ENCODE measurements at regions not wholly inside any gene's neighbourhood (a gene's known extent, or its start where the extent isn't known, plus 50 kb on each side); places are given as distances from the start of the nearest gene placed in this dataset.
"Not testable (repeated sequence)": the region's sequence is repeated elsewhere in the genome, so short reads cannot be mapped to it uniquely, and the experiment has no call there.

DNA sequence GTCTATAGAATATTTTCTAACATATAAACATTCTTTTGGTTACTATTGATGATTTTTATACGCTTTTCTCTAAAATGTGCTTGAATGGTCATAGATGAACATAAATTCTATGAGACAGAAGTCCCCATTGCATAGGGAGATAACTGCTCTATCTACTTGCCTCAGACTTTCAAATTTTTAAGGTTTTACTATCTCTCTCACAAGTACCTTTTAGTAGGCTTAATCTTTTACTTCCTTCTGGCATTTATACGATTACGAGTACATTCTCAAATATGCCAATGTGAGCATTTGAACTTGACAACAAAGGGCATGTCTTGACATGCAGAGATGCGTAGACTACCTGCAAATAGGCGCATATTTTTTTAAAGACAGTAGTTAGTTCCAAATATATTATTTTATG is 935.9 kb upstream of the LRATD1 start:
- no peak for DNase-seq (ENCODE audit: low read depth)

DNA sequence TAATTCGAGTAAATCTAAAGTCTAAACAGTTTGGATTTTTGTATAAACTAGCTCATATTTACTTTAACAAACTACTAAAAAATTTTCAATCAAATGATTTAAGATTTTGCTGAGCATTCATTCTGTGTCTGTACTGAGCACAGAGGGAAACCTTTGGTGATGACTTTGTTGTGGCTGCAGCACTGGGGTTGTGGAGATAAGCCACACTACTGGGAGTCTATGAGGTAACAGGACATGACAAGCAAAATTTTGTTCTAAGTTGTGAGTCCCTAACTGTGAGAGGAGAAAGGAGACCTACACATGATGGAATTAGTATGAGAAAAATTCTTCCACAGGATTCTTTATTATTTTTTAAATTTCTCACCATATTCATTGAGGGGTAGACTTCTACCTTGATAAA is 933.7 kb upstream of the LRATD1 start:
- DNase-seq (ENCODE audit: low read depth), result no peak

DNA sequence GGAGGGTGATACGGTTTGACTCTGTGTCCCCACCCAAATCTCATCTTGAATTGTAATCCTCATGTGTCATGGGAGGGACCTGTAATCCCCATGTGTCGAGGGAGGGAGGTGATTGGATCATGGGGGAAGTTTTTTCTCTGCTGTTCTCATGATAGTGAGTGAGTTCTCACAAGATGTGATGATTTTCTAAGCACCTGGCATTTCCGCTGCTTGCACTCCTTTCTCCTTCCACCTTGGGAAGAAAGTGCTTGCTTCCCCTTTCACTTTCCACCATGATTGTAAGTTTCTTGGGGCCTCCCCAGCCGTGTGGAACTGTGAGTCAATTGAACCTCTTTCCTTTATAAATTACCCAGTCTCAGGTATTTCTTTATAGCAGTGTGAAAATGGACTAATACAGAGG is 932.6 kb upstream of the LRATD1 start:
- DNase-seq (ENCODE audit: low read depth), result not testable (repeated sequence)

DNA sequence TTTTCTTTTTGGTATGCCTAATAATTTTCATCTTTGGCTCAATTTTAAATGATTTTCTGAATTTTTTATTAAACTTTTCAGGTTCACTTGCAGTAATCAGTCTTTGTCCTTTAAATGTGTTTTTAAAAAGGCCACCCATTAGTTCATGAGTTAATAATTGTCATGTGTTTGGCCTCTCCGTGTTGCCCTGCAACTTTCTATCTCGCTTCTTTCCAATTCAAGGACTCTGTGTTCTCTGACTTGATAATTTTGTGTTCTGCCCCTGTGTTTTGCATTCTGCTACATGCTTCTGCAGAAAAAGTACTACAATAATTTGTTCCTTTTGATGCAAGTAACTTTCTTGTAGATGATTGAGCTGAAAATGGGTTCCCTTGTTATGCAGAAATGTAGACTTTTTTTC is 921.4 kb upstream of the LRATD1 start:
- no peak for DNase-seq (ENCODE audit: low read depth)

DNA sequence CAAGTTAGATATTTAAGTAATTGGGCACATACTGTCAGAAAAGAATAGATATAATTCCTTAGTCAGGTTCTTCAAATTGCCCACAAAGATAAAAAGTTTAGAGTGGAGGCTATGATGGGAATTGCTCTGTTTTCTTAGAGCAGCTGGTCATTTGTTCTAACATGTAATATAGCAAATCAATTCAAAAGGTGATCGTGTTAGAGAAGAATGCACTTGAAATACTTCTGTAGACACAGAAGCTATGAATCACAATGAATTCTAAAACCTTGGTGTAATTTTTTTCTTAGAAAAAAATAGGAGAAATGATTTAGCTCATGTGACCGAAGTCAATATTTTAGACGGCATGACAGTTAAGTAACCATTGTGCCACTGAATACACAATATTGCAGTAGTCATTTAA is 918.1 kb upstream of the LRATD1 start:
- DNase-seq (ENCODE audit: low read depth), result no peak

DNA sequence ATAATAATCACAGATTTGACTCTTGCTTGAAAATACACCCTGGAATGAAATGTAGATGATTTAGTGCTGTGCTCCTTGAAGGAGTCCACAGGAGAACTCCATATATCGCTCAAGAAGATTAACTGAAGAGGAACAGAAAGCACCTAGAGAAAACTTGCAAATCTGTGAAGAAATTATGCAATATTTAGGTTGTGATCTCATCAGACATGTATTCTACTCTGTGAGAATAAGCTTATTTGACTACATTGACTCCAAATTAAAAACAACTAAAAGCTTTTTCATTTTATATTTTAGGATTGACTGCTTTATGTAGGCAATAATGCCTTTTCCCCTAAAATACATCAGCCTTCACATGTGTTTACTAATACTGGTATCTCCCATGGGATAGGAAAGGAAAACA is 906.6 kb upstream of the LRATD1 start:
- DNase-seq (ENCODE audit: low read depth), result no peak

DNA sequence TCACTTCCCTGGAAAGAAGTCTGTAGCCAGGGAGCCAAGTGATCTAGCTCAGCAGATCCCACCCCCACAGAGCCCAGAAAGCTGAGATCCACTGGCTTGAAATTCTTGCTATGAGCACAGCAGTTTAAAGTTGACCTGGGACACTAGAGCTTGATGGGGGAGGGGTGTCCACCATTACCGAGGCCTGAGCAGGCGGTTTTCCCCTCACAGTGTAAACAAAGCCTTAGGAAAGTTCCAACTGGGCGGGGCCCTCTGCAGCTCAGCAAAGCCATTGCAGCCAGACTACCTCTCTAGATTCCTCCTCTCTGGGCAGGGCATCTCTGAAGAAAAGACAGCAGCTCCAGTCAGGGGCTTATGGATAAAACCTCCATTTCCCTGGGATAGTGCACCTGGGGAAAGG is 887.2 kb upstream of the LRATD1 start:
- no peak for DNase-seq (ENCODE audit: low read depth)

DNA sequence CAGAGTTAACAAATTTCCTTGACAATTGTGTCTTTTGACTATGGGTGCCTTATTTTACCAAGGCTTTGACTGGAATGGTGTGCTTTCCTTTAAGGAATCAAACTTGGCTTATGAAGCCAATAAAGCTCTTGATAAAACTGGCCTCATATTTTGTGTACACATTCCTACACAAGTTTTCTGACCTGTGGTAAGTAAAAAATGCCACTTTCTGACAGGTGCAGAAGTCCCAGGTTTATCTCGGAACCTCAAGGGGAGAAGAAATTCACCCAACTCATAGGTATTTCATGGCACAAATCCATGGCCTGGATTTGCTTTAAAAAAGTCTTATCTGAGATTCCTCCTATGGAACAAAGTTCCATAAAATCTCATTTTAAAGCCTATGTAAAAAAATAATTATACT is 880.6 kb upstream of the LRATD1 start:
- DNase-seq (ENCODE audit: low read depth), result no peak

DNA sequence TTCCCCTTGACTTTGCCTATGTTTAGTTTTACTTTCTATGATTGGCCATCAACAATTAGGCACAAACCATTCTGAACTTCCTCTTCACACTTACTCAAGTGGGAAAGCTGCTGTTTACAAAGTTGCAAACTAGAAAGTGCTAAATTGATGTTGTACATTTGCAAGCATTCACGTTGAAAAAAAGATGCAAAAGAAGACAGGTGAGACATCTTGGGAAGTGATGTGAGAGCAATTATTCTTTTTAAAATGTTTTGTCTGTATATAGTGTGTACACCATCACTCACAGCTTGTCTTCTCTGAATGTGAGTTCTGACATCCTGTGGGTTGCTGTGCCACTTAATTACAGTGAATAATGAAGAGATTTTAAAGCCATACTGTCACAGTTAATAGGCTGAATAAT is 874.1 kb upstream of the LRATD1 start:
- no peak for DNase-seq (ENCODE audit: low read depth)

DNA sequence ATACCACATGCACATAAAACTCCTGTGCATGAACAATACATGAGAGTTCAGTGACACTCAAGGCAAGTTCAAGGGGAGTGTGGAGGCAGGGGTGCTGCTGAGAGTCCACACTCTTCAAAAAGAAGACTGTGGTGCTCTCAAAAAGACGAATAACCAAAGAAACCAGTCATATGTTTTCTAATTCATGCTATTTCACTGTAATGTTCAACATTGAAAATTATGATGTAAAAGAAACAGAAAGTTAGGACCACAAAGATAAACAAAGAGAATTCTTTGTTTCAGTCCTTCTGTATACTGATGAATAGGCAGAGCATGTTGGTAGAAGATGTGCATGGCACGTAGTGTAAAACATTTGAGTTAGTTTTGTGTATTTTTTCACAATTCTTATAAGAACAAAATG is 864.2 kb upstream of the LRATD1 start:
- no peak for DNase-seq (ENCODE audit: low read depth)

DNA sequence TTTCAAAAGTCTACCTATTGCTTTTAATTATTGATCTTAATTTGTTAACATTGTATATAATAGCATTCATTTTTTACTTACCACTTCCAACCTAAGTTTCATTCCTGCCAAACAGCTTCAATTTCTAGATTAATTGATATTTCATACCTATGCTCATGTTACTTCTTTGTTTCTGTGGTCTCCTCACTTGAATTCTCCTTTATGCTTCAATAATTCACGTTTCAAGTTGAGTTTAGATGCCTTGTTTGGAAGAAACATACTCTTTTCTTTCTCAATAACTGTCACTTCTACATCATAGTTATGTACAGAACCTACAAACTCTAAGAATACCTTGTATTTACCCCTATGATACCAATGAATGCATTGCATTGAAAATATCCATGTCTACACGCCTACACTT is 862.2 kb upstream of the LRATD1 start:
- no peak for DNase-seq (ENCODE audit: low read depth)

DNA sequence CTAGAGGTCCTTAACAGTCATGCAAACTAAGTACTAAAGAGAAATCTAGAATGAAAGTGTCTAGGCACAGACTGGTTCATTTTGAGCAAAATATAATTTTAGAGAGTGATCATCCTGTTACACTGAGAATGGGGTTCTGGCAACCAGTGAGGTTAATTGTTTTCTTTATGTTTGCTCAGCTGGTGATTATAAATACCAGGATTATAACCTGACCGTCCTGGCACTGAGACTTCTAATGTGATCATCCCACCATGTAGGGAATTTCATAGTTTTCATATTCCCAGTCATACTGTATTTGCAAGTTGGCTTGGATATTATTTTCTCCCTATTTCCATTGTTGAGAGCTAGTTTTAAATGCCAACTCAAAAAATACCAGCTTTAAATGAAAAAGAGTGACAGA is 852.5 kb upstream of the LRATD1 start:
- no peak for DNase-seq (ENCODE audit: low read depth)

DNA sequence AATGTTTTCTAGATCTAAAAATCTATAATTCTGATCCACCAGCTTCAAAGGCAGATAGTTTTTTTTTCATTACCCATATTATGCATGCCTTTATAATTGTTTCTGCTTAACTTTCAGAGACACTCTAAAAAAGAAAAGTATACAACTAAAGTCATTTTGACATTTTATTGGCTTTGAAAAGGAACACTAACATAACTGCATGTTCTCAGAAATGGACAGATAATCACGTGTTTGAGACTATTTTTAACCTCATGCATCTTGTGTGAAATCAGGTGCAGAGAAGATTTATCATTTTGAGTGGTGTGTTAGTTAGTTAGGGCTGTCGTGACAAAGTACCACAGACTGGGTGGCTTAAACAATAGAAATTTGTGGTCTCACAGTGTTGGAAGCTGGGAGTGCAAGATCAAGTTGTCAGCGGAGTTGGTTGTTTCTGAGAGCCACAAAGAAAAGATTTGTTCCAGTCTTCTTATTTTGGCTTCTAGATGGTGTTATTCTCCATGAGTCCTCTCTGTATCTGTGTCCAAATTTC is 841.4 kb upstream of the LRATD1 start:
- DNase-seq (ENCODE audit: low read depth), result no peak

DNA sequence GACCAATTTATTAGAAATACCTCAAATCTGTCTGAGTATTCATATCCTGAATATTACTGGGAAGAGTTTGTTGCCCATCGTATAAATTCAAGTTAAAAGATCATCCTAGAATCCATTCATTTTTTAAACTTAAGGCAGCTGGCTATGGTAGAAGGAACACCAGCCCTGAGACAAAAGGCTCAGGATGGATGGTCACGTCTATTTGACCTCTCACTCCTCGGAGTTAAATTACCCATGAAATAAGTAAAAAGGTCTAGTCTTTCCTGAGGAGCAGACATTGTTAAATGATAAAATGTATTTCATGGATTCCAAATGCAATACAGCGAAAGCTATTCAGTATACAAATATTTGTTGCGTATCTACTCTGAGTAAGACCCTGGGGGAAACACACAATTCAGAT is 826.0 kb upstream of the LRATD1 start:
- no peak for DNase-seq (ENCODE audit: low read depth)

DNA sequence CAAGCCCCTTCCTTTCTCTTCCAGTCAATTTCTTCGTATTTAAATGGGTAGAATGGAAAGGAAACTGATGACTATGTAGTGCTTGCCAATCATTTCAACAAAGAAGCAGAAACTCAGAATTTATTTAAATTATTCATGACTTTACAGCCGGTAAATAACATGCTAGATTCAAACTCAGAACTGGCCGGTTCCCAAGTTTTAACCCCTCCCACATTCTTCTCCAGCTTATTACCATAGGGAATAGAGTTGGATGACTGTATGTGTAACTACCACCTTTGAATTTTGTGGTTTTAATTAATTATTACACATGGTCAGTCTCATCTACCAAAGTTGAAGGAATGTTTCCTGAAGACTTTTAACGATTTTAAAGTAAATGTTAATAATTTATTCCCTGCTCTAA is 819.3 kb upstream of the LRATD1 start:
- DNase-seq (ENCODE audit: low read depth), result no peak

DNA sequence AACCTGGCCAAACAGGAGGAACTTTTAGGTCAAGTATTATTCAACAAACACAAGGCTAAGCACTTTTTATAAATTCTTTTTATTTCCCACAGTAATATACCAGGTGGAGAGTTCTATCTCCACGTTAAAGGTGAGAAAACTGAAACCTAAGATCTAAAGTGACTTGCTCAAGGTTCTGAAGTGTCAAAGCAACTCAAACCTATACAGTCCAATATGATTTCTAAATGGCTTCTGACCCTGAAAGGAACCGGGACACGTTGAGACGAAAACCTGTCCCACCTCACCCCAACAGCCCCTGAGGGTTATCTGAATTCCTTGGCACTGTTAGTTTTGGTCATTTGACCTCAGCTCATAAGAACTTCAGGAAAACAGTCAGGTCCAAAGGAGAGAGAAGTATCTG is 814.5 kb upstream of the LRATD1 start:
- DNase-seq (ENCODE audit: low read depth), result no peak

DNA sequence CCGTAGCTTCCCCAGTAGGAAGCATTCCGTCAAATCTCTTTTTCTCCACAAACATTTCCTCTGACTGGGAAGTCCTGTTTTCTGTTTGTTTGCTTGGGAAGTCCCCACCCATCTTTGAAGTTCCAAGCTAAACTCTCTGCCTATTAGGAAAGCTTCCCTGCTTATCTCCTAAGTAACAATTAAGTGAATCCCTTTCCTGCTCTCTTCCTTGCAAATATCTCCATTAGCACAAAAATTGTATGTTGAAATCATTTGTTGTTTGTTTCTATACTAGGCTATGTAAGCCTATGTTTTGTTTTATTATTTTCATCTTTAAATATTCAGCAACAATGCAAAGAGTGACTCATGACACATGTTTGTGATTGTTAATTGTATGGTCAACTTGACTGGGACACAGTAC is 812.6 kb upstream of the LRATD1 start:
- DNase-seq (ENCODE audit: low read depth), result no peak

DNA sequence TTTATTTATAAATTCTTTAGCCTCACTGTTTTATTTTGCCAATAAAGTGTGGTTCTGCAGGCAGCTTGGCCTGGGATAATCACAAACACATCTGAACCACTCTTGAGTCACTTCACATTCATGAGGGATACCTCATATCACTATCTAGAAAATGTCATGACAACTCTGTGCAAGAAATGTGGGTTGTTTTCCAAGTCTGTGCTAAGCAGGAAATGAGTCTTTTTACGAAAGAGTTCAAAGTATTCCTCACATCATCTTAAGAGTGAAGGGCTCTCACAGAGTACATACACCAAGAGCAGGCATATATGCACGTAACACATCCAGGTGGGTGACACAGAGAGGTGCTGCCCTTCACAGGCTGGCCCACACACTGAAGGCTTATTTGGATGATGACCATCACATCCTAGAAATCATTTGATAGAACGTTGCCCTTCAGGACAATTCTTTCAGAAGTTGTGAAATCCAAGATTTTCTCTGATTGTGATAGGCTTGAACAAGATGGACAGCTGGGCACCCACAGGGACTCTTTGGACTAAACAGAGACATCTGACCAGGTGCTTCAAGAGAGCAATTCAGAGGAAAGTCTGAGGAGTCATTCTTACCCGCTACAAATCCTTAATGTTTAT is 811.1 kb upstream of the LRATD1 start:
- DNase-seq (ENCODE audit: low read depth), result no peak

DNA sequence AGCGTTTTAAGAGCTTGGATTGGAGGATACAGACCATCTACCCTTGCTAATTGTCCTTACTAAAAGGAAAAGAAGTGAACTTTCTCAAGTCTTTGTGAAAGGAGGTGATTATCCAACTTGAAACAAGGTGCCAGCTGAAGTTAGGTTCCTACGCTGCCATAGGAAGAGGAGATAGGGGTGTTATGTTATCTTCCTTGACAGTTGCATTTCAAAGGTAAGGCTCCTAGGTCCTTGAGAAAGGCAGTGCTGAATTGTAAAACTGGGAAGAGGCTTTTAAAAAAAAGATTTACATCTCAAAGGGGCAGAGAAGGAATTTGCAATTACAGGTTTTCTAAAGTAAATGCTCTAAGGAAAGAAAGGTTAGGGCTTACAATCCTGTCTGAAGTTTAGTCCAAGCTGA is 810.2 kb upstream of the LRATD1 start:
- DNase-seq (ENCODE audit: low read depth), result no peak

DNA sequence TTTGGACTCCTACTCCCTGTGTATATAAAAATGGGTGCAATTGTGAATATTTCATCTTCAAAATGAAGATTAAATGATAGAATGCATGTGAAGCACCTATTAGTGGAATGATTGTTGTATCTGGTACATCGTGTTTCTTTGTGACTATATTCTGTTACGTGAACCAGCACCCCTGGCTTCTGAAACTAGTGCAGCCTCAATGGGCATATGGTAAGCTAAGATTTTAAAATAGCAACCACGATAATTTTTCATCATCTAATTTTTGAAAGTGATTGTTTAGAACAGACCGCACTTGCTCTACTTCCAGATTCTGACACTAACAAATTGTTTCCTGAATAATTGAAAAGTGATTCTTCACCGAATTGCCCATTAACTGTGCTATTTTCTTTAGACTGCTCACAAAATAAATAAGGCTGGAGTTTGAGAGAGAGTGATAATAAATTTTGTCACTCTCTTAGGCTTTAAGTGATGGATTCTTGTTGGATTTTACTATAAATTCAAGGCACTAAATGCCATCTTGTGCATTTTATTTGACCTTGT is 806.1 kb upstream of the LRATD1 start:
- DNase-seq (ENCODE audit: low read depth), result no peak

DNA sequence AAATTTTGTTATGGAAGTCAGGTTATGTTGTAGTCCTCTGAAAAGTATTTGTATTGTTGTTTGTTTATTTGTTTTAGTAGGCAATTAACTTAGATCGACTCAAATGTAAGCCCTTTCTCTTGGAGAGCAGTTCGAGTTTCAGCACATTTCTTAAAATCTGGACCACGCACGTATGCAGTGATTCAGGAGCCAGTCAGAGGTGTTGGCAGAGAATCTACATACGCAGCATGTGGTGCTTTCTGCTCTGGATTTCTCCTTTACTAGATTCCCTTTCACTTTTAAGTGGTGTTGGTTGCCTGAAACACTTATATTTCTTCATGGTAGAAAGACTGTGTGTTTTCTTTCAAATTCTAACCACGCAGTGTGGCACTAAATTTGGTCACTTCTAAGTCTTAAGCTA is 773.9 kb upstream of the LRATD1 start:
- DNase-seq (ENCODE audit: low read depth), result no peak

DNA sequence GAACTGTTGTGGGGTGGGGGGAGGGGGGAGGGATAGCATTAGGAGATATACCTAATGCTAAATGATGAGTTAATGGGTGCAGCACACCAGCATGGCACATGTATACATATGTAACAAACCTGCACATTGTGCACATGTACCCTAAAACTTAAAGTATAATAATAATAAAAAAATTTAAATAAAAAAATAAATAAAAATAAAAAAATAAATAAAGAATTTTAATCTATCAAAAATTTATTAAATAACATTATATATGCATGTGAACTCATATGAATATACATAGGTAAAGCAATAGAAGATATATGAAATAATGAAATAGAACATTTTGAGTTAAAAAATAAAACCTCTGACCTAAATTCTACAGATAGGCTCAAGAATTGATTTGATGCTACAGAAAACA is 764.2 kb upstream of the LRATD1 start:
- not testable (repeated sequence) for DNase-seq (ENCODE audit: low read depth)

DNA sequence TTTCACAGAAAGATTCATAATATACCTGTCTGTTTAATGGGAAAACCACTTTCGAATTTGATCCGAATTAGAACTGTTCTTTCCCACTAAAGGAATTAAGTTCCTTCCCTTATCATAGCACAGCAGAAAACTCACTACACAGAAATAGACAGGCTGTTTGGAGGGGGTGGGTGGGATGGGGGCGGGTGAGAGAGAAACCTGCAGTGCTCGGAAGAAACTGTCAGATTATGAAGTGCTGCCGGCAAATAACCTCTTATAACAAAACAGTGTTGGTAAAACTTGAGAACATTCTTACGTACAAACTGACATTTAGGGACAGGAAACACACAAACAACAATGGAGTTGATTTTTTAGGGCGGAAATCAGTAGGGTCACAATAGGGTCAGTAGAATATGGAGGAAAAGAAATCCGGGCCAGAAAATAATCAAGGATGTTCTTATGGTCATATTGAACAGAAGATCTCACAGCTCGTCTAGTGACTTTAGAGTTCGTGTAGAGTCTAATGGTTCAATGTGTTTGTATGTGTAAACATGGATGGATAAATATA is 756.0 kb upstream of the LRATD1 start:
- no peak for DNase-seq (ENCODE audit: low read depth)

DNA sequence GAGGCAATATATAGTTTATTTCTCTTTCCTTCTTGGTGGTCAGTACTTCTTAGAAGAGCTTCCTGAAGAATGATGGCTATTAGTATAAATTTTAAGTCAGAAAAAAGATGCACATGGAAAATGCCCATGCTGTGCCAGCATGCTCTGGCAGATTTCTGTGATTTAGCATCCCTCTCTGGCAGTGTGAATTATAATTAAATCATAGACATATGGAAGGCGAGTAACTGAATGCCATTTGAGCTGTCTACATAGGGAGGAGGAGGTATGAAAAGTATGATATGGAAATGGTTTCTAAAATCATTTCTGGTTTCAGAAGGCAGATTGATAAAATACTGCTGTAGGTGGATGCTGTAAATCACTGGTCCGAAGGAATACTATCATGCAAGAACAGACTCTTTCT is 754.9 kb upstream of the LRATD1 start:
- no peak for DNase-seq (ENCODE audit: low read depth)
